ENCODE measurements at regions not wholly inside any gene's neighbourhood (a gene's known extent, or its start where the extent isn't known, plus 50 kb on each side); places are given as distances from the start of the nearest gene placed in this dataset.

- no peak for DNase-seq
- intact Hi-C loops (cut with DNase I): no loop called here
Measured at GRCh38 chr6:15960740-15961634, 167.9 kb upstream of the MYLIP start.

DNA sequence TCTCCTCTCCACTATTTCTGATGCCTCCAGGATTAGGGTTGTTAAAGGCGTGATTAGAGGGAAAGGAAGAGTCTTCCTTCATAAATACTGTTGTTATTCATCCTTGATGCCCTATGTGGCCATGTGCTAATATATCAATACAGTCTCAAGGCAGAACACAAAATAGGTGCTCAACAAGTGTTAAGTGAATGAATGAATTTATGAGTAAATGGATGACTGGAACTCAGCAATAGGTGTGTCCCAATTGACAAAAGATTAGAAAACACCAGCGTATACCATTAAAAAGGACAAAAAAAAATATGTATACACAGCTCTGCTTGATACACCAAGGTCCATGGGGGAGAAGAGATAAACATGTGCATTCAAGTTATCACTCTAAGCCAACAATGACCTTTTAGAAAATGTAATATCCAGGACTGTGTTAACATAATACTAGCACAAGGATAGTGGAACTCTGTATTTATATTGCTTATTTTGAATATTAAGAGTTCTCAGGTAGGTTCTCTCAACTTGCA is 171.2 kb upstream of the MYLIP start:
- no peak for DNase-seq
- intact Hi-C loops (cut with DNase I): no loop called here

DNA sequence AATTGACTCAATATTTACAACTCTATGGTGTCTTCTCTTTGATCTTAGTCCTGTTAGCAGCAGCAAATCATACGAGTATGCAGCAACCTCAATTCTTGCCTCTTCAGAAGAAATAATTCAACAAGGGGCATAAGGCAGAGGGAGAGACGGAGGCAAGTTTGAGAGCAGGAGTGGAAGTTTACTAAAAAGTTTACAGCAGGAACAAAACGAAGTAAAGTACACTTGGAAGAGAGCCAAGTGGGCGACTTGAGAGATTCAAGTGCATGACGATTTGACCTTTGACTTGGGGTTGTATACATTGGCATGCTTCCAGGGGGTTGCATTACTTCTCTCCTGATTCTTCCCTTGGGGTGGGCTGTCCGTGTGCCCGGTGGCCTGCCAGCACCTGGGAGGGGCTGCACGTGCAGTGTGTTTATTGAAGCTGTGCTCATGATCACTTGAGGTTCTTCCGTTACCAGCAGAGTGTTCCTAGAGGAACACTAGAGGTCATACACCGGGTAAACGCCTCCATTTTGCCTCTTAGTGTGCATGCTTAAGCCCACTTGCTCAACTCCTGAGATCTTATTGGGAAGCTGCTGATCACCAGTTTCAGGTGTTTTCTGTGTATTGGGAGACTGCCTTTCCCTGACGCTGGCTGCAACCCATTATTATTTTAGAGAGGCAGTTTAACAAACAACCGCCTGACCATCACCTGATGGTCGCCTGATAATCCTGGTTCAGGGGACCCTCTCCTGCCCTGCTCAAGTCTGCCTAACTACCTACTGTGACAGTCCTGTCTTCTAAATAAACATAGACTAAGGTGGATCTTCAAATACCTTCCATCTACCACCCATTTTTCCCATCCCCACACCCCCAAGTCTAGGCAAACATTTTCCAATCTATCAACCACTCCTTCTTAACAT is 172.4 kb upstream of the MYLIP start:
- intact Hi-C loops (cut with DNase I): no loop called here
- no peak for DNase-seq

DNA sequence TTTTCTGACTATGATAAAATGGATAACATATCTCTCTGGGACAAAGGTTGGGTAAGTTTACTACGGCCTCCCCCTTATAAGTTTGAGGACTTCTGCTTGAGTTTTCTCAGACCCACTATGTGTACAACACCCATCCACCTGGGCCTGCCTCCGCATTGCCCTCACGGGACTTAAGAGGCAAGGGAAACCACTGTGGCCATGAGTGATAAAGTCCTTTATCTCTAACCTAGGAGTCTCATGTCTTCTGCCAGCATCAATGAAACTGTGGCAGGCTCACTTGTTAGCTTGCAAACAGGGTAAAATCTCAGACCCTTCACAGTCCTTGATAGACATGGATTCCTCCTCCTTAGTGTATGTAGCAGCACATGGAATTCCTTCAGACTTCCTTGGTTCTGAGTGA is 173.4 kb upstream of the MYLIP start:
- intact Hi-C loops (cut with DNase I): no loop called here
- DNase-seq: no peak

GRCh38 chr6:15953152-15953880 is 175.6 kb upstream of the MYLIP start:
- no peak for DNase-seq
- intact Hi-C loops (cut with DNase I): no loop called here

DNA sequence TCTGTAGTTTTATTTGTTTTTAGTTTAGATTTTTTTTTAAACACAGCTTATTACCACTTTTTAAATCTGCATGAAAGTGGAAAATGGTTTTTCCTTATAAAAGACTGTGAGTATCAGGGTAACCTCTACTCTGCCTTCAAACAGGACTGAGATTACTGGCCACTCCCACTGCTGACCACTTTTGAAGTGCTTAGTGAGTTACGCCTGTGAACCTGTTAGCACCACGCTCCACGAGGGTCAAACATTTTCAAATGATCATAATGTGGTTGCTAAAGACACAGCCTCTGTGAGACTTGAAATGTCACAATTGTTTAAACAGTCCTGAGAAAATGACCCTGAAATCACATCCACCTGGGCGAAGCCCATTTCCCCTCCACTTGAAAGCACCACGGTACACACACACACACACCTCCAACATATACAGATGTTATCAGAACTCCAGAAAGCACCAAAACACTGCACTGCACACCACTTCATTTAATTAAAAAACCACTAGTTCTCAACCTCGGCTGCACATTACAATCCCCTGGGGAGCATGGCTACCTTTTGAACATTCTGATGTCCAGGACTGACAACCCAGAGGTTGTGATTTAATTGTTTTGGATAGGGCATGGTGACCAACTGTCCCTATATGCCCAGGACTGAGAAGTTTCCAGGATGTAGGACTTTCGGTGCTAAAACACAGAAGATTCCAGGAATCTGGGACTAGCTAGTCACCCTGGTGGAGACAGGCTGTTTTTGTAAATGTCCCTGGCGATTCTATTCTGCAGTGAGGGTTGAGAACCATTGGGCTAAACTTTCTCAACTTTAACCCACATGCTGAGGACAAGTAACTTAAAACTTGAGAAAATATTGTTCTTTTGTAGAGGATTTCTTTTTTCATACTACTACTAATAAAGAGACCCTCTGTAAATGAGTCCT is 176.4 kb upstream of the MYLIP start:
- DNase-seq: no peak
- intact Hi-C loops (cut with DNase I): no loop called here

DNA sequence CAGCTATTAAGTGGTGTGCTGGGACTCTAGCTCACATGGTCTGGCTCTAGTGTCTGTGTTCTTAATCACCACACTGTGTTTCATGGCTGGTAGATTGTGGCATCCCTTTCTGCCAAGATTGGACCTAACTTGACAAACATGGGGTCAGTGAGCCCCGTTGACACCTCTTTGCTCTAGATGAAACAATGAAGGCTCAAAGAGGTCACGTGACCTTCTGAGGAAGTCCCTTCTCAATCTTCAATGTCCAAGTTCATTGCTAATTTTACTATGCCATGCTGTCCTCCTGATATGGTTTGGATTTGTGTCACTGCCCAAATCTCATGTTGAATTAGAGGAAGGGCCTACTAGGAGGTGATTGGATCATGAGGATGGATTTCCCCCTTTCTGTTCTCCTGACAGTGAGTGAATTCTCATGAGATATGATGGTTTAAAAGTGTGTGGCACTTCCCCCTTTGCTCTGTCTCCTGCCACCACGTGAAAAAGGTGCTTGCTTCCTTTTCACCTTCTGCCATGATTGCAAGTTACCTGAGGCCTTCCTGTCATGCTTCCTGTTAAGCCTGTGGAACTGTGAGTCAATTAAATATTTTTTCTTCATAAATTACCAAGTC is 177.8 kb upstream of the MYLIP start:
- DNase-seq: no peak
- intact Hi-C loops (cut with DNase I): no loop called here

DNA sequence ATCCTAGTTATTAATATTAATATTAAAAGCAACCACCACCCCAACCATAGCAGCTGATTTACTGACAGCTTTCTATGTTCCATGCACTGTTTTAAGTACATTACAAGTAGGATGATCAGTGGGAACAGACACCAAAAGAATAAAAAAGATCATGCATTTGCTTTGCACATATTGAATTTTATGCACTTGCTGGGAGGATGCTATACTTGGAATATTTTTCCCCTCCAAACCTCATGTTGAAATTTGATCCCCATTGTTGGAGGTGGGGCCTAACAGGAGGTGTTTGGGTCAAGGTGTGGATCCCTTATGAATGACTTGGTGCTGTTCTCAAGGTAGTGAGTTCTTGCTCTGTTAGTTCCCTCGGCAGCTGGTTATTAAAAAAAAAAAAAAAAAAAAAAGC is 178.9 kb upstream of the MYLIP start:
- intact Hi-C loops (cut with DNase I): no loop called here
- DNase-seq: no peak

DNA sequence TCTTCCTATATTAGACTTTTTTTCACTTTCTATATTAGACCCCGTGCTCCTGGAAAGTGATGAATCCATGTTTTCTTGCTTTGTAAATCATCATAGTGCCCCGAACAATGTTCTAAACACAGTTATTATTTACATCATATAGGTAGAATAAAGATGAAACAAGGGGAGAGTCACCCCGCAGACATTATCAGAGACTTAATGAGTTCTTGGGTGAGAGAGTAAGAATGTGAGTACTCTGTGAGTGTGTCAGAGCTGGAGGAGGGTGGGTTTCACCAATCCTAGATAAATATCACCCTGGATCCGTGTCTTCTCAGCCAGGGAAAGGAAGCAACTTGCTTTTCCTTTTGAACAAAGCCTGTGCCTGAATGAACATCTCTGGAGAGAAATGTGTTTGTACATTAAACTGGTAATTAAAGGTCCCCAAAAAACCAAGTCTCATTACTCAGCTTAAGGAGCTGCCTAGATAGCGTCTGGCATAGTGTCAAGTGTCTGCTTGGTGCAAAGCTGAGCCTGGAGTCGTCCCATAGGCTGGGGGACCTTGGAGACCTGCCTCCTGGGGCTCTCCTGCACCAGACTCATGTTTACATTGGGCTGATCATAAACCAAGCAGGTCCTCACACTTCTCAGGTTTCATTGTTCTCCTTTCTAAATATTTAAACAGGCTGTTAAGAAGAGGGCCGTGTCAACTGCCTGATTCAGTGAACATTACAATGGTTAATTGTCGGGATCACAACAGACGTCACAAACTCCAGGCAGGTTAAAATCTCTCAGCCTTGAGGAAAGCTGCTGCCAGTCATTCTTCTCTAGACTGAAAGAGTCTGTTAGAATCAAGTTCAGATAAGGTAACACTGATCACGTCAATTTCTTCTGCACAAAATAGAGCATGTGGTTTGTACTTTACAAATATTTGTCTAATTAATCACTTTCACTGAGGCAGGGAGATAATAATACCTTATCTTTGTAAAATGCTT is 179.7 kb upstream of the MYLIP start:
- intact Hi-C loops (cut with DNase I): no loop called here

DNA sequence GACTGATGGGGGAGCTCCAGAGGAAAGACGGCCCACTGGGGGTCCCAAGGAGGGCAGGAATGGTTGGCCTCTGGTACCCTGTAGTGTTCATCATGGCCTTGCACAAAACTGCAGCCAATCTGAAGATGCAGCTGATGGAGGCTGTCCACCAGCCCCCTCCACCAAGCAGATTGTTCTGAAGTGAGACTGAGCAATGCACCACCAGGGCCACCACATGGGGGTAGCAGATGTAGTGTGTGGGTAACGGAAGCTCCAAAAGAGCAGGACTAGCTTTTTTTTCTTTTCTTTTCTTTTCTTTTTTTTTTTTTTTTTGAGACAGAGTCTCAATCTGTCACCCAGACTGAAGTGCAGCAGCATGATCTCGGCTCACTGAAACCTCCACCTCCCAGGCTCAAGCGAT is 181.0 kb upstream of the MYLIP start:
- intact Hi-C loops (cut with DNase I): no loop called here
- peak in 1 of 10 donors; percentile 10 for DNase-seq

More for the DNA sequence above, 179.7 kb upstream of the MYLIP start:
- DNase-seq: no peak

GRCh38 chr6:15947436-15947835 is 181.4 kb upstream of the MYLIP start:
- intact Hi-C loops (cut with DNase I): no loop called here
- no peak for DNase-seq

DNA sequence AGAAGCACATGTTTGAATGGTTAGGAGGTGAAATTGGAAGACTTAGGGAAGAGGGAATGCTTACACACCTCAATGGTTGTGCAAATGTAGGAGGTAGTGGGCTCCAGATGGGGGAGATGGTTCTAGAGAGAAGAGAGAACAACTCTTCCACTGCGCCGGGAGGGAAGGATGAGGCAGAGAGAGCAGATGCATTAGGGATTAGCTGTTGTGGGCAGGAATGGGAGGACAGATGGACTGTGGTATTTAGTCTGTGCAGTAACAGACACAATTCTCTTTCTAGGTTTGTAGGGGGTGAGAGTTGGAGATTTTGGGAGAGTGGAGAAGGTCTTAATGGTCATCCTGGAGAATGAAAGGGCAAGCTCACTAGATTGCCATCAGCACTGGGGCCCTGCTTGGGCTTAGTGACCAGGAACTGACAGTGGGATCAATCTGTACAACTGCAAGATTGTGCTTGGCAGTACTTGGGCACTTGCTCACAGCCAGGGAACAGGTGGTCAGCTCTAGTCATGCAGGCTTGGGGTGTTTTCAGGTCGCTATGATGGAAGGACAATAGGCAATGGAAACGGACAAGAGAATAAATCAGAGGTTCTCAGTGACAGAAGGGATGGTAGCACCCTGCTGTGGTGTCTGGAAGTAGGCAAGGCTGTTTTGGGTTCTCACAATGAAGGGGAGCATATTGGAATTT is 182.0 kb upstream of the MYLIP start:
- DNase-seq: no peak
- intact Hi-C loops (cut with DNase I): no loop called here

DNA sequence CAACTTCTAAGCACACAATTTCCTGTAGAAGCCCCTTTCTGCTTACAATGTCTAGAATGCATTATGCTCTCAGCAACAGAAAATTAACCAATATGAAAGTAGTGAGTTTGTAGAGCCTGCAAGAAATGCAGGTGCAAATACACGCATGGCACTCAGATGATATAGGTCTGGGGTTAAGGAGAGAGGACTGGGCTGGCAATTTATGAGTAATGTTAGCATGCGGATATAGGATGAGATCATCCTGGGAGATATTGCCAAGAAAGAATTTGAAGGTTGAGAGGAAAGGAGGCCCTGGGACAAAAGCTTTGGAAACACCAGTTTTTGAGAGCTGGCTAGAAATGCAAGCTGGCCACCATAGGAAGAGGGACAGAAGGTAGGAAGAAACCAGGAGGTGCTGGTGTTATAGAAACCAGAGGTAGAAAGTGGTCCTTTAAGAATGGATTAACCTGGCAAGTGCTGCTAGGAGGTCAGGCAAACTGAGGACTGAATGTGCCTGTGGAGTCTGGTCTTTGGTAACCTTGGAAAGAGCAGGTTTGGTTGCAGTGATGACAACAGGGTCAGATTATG is 183.2 kb upstream of the MYLIP start:
- intact Hi-C loops (cut with DNase I): no loop called here
- no peak for DNase-seq

DNA sequence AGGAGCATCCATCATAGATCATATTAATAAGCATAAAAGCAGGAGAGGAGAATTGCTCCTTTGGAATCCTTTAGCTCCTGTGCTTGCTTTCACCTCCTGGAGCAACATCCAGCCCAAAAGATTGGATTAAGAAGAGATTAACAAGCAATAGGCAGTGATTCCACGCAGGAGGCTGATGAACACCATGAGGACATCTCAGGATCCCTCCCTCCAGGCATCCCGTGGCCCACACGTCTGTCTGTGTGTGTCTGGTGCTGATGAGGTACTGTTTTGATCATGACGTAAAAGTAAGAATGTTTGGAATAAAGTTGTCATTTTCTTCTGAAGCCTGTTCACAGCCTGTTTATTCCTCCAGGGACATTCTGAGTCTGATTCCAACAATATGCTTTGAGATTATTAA is 185.5 kb upstream of the MYLIP start:
- intact Hi-C loops (cut with DNase I): no loop called here
- no peak for DNase-seq

- DNase-seq: no peak
- intact Hi-C loops (cut with DNase I): no loop called here
Measured at GRCh38 chr6:15941168-15941567, 187.7 kb upstream of the MYLIP start.

DNA sequence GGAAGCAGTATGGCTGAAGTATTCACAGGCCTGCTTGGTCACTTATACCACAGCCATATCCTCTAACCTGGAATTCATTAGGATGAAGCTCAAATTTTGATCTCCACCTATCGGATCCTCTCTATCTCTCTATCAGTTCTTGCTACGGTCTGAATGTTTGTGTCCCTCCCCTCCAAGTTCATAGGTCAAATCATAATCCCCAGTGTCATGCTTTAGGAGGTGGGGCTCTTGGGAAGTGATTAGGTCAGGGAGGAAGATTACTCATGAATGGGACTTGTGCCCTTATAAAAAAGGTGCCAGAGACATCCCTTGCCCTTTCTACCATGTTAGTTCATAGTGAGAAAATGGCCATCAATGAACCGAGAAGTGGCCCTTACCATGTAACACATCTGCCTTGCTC is 190.8 kb upstream of the MYLIP start:
- intact Hi-C loops (cut with DNase I): no loop called here
- no peak for DNase-seq

- no peak for DNase-seq
- intact Hi-C loops (cut with DNase I): no loop called here
Measured at GRCh38 chr6:15937602-15938001, 191.3 kb upstream of the MYLIP start.
